HG02852 (cell line): ENCODE measurements at regions not wholly inside any gene's neighbourhood (a gene's known extent, or its start where the extent isn't known, plus 50 kb on each side); places are given as distances from the start of the nearest gene placed in this dataset.
"Not testable (repeated sequence)": the region's sequence is repeated elsewhere in the genome, so short reads cannot be mapped to it uniquely, and the experiment has no call there.

Experiments
- ATAC-seq: cut with Tn5 transposase; IDR thresholded peaks from one replicate; pipeline ENCODE4 v1.9.1; 2021; ENCODE audit warnings: mild to moderate bottlenecking, moderate library complexity; ENCODE audit not compliant: unreplicated experiment

DNA sequence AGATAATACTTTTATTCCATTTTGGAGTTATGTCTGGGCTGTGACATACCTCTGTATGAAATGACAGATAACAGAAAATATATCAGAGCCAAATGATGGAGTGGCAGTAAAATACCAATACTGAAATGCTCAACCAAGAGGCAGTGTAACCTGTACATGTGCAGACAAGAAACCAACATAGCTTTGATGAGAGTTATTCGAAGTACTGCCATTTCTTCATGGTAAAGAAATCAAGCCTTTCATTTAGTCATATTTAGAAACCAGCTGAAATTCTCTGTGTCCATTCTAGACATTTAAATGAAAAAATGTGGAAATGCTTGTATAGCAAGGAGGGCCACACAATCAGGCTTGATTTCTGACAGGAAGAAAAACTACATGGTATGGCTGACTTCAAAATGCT lies 127.1 kb upstream of the PTPRZ1 start:
- no peak for ATAC-seq

DNA sequence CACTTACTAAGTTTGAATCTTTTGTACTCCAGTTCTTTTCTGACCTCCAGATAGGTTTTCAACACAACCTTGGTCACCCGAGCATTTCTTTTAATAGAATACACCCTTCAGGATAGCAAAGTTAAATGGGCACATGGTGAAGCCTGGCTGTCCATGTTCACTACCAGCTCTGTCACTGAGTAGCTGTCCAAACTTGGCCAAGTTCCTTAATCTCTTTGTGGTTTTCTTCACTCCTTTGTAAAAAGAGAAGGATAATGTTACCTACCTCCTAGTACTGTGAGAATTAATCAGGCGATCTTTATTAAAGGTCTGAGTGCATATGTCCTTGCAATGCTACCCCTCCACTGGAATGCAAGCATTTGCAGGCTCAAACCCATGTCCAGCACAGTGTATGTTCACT lies 128.1 kb upstream of the PTPRZ1 start:
- ATAC-seq = no peak

DNA sequence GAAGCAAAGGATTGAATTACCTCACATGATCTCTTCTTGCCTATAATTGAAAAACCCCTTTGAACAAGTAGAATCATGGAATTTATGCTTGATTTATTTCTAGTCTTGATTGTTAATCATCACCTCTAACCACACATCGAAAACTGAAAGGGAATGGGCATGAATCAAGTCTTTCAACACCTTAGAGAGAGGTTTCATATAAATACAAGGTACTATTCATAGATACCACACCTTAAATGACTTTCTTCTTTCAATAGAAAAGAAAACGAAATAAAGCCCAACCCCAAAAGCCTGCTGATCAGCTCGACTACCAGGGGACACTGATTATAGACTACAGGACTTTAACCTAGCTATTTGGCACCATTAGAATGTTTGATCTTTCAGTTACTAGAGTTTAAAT lies 128.6 kb upstream of the PTPRZ1 start:
- ATAC-seq = no peak

DNA sequence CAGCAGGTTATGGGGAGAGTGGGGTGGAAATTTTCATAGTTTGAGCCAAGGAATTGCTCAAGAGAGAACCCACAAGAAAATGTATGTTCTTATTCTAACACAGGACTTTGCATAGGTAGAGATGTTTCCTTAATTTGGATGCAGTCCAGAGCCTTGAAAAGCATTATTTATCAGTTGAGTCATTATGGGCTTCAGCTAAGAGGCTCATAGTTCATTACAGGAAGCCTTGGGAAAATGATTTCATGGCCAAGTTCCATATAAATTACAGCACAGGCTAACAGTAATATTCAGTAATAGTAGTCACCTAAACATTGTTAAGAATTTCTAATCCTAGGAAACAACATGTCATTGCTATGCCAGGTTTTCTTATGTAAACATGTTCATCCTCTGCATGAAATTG lies 131.1 kb upstream of the PTPRZ1 start:
- no peak for ATAC-seq

DNA sequence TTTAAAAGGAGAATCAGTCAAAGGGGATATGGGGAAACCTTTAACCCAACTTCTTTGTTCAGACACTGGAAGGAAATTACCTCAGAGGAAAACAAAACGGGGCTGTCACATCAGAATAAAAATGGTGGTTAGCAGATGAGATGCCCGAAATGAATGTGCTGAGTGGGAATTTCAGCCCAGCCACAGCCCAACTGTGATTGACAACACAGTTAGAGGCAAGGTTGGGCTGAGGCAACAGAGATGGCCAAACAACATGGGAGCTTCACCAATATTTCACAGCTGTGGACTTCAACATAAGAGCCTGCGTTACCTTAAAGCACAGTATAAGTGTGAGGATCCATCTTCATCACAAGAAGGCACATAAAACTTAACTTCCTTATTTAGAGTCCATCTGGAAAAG lies 133.5 kb upstream of the PTPRZ1 start:
- no peak for ATAC-seq

DNA sequence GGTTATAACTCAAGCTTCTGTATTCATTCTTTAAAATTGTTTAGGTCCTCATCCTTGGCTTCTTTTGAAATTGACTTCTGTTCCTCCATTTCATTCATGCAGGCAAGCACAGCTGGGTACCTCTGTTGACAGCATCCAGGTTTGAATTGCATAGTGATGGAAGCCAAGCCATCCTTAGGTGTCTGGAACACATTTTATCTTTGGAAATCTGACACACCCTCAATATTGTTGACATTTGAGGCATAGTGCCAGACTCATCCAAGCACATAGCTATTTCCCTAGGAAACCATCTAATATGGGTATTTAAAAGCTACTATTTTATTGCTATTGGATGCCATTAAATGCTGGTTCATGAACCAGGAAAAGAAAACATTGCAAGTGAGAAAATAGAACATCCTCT lies 142.1 kb upstream of the PTPRZ1 start:
- no peak for ATAC-seq

DNA sequence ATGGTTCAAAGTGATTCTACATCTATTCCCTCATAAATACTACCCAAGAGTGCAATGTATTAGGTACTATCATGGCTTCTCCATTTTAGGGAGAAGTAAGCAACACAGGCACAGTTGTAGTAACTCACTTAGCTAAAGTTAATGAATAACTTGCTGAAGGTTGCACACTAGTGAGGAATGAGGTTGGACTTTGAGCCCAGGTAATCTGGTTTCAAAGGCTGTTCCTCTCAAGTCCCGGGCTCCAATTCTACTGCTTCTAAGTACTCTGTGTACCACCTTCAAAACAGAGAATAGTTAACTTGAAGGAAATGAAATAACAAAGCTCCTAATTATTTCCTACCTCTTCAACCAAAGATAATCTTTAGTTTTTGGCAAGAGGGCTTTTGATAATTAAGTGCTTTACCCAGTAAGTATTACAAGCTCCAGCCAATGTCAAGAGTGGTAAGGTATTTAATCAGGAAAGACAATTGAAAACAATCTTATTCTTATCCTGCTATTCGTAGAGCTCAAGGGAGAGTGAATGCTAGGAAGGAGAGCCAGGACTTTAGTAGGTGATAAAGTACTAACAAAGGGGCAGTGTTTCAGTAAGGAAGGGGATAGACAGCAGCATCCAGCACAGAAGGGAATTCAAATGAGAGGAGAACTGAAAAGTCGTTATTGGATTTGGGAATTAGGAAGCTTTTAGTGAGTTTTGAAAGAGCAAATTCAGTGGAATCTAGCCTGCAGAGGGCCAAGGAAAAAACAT lies 158.2 kb upstream of the PTPRZ1 start:
- ATAC-seq = no peak

DNA sequence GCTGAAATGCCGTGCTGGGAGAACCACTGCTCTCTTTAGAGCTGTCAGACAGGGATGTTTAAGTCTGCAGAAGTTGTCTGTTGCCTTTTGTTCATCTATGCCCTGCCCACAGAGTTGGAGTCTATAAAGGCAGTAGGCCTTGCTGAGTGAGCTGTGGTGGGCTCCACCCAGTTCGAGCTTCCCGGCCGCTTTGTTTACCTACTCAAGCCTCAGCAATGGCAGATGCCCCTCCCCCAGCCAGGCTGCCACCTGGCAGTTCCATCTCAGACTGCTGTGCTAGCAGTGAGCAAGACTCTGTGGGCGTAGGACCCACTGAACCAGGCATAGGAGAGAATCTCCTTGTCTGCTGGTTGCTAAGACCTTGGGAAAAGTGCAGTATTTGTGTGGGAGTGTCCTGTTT lies 160.0 kb upstream of the PTPRZ1 start:
- not testable (repeated sequence) for ATAC-seq

DNA sequence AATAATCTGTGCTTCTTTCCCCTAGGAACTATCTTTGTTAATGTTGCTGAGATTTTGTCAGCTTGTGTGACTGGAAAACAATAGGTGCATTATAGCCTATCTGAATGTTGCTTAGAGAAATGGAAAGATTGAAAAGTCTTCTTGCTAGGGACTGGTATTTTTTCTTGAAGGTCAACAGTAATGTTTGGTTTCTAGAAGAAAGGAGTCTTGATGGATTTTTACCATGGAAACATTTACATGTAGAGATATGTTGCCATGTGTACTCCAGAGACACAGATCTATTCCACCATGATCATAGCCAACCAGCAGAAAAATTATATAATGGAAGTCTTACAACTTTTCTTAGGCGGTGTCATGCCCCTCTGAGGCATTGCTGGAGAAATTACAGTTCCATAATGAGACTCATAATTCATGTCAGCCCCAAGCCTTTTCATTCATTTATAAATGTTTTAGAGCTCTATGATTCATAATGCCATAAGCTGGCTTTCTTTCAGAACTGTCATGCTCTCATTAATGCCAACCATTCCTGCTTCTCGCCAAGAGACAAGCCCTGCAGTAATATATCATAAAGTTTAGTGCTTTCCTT lies 175.1 kb upstream of the PTPRZ1 start:
- ATAC-seq = no peak

DNA sequence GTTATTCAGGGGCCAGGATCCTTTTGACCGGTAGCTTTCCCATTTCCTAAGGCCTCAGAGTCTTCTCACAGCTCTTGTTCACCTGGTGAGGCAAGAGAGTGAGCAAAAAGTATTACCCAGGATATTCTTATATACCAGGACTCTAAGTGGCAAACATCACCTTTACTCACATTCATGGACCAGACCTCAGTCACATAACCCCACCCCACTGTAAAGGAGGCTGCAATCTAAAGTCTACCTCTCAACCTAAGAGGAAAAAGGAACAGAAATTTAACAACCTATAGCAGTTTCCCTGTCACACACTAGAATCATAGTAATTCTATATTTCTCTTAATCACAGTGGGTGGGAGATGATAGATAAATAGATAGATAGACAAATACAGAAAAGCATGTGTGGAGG lies 176.0 kb upstream of the PTPRZ1 start:
- no peak for ATAC-seq

DNA sequence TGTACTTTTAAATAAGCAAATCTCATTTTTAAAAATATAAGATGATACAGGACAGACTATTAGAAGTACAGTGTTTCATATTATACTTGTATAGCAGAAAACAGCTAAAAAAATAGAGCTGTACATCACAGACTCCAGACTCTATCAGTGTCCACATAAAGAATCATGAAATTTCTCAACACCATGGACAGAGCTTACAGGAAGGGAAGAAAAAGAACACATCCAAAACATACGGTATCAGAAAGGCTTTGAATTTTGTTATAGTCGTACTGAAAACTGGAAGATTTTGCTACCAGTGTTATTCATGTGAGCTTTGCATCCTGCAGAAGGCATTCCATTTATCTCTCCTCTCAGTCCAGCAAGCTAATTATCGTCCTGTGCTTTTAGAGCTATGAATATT lies 183.2 kb upstream of the PTPRZ1 start:
- no peak for ATAC-seq

DNA sequence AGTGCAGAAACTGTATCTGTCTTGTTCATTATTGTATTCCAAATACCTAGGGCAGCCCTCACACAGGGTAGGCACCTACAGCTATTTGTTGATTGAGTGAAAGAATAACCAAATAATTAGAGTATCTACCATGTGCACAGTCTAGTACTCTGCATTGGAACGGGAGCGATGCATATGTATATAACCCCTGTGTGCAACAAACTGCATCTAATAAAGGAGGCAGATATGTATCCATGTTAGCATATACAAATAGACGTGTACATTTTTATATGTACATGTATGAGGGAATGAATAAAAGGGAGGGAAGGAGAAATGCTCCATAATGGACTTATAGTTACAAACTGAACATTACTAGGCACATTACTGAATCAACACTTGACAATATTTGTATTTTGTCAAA lies 191.3 kb upstream of the PTPRZ1 start:
- ATAC-seq = no peak

DNA sequence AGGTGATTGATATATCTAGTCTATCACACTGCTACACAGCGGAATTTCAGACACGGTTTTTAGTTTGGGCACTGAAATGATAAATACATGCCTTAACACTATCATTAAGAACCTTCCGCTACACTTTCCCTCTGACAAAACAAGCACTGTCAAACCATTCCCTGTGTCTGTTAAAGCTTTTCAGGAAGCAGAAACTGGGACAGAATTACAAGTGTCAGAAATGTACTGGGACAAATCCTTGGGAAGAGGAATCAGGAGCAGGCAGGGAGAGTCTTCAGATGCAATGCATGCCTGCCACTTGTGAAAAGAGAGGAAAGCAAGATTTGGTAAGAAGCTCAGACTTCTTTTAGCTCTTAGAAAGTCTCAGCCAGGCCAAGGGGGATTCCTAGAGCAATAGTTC lies 196.8 kb upstream of the PTPRZ1 start:
- no peak for ATAC-seq

DNA sequence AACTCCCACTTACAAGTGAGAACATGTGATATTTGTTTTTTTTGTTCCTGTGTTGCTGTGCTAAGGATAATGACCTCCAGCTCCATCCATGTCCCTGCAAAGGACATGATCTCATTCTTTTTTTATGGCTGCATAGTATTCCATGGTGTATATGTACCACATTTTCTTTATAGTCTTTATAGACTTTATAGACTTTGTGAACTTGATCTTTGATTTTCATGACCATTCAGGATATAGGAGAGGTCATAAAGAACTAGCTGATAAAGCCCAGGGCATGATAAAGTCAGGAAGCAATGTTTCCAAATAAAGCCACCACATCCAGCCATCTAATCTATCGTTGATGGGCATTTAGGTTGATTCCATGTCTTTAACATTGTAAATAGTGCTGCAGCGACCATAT lies 198.5 kb upstream of the PTPRZ1 start:
- ATAC-seq = not testable (repeated sequence)

DNA sequence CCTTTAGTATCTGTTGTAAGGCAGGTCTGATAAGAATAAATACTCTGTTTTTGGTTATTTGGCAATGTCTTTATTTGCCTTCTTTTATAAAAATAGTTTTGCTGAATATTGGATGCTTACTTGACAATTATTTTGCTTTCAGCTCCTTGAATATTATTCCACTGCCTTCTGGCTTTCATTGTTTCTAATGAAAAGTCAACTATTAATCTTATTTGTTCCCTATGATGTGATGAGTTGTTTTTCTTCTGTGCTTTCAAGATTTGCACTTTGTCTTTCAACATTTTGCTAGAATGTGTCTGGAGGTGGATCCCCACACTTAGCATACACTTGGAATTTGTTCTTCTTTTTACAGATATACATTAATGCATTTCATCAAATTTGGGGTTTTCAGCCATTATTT lies 203.8 kb upstream of the PTPRZ1 start:
- ATAC-seq = no peak

DNA sequence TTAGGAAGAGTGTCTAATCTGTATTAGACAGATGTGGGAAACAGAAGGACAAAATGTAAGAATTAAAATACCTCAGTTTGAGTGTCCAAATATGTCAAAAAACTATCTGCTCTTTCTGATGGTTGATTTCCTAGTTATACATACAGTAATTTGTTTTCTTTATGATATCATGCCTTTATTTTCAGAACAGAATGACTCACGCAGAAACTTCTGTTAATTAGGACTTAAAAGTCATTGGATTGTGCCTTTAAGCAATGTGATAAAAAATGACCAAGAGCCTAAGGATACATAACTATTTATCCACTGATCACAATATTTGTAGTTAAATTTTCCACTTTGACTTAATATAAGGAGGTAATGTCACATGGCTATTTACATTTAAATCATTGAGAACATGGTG lies 206.7 kb upstream of the PTPRZ1 start:
- no peak for ATAC-seq

DNA sequence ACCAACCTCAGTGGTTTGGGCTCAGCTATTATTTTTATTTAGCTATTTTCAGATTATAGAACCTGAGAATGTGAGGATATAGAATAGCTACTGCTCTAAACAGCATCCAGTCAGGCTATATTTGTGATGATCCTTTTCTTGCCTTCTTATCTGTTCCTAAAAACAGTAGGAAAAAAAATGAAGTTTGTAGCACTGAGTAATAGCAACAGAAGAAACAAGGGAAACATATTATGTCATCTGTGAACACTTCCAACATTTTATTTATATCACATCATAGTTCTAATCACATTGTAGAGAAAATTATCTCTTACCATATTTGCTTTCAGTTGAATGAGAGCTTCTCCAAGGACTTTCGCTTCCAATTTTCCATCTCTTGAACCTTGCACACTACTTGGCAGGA lies 229.6 kb upstream of the PTPRZ1 start:
- ATAC-seq = no peak

DNA sequence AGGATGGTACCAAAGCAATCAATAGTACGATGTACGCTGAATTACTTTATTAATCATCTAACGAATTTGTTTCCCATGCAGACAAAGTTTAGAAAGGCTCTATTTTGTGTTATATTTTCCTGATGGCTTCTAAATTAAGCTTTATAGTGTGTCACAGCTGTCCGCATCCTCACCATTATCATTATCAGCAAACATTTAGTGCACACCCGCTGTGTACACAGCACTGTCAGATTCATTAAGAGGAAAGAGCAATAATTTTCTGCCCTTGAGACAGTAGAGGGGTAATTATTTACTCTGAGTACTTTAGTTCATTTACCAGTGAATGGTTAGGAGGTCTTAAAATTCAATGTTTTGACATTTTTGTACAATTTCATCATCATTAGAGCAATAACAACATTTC lies 233.3 kb upstream of the PTPRZ1 start:
- ATAC-seq = no peak

DNA sequence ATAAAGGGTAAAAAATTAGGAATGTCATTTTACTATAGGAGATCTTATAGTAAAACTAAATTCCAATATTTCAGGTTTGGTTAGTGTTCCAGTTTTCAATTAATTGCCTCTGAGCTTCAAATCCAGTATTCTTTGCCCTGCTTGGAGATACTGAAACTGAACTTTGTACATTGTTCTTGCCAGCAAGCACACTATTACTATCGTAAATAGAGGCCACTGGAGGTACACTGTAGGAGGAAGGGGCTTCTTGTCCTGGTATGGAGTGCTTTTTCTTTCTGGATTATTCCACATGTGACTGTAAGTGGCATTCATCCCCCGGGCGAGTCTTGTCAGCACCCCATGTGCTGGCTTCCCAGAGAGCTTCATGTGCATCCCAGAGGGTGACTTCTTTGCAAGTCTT lies 234.7 kb upstream of the PTPRZ1 start:
- no peak for ATAC-seq

DNA sequence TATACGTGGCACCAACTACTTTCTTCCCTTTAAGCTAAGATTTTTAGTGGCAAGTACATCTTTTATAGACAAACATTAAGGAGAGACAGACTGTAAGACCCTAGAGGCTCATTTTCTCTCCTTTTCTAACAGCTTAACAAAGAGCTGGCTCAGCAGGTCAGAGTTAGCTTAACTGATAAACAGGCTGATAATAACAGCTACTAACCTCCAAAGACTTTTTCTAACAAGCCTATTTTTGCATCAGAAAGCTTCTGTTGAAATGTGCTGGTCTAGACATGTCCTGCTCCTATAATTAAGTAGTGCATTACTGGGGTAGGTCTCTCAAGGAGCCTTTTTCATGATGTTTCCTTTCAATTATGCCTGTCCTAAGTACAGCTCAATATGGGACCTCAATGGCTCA lies 238.2 kb upstream of the FAM3C start:
- no peak for ATAC-seq

DNA sequence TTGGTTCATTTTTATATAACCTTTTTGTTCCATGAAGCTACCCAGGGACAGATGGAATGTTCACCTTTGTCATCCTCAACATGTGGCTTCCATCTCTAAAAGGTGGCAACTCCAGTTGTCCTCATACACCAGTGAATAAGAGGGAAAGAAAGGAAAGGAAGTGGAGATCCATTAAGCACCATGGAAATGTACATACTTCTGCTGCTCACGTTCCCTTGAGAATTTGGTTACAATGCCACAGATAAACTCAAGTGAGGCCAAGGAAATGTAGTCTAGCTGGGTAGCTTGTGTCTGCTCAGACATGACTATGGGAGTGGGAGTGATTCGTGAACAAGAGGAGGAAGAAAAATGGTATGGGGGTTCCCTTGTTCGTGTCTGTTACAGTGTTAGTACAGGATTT lies 237.1 kb upstream of the FAM3C start:
- no peak for ATAC-seq

DNA sequence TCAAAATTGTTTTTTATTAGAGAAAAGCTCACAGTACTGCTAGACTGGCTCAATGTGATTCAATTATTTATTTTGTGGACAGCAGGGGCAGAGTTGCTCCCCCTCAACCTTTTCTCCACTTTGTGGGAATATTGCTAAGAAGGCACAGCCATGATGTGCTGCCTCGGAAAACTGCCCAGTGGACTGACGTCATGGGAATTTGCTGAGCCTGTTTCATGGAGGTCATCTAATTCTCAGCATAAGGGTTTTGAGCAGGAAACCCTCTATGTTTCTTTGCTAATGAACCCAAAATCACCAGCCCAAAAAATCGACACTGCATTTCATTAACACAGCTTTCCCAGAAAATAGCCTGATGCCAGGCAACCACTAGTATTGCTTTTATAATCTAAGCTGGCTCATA lies 228.8 kb upstream of the FAM3C start:
- no peak for ATAC-seq
